HAP-1 (cell line): ENCODE measurements at regions not wholly inside any gene's neighbourhood (a gene's known extent, or its start where the extent isn't known, plus 50 kb on each side); places are given as distances from the start of the nearest gene placed in this dataset.
A peak's percentile ranks its signal among the peaks of the same experiment; 100 is the strongest.
"Not testable (repeated sequence)": the region's sequence is repeated elsewhere in the genome, so short reads cannot be mapped to it uniquely, and the experiment has no call there.

Source experiments
- DNase-seq, 2 experiments: peaks; one replicate each; pipeline ENCODE4 v3.0.0-alpha.2; 2016 to 2020; ENCODE audit warnings: low spot score in 2 of 2
- H3K27me3 ChIP-seq: fragments of 250-450 bp; sonication (Bioruptor Pico); 2 replicates; pipeline ENCODE4 v1.5.1; 2020; ENCODE audit warnings: low read depth, mild to moderate bottlenecking, moderate library complexity
- H3K36me3 ChIP-seq: fragments of 250-450 bp; sonication (Bioruptor Pico); replicated peaks from 2 replicates; pipeline ENCODE4 v1.5.1; 2020; ENCODE audit warnings: mild to moderate bottlenecking
- H3K4me1 ChIP-seq: fragments of 250-450 bp; sonication (Bioruptor Pico); 2 replicates; pipeline ENCODE4 v1.5.1; 2020; ENCODE audit warnings: mild to moderate bottlenecking
- H3K4me3 ChIP-seq: fragments of 250-450 bp; sonication (Bioruptor Pico); 2 replicates; pipeline ENCODE4 v1.5.1; 2020; ENCODE audit warnings: mild to moderate bottlenecking, moderate library complexity
- H3K9me3 ChIP-seq: fragments of 250-450 bp; sonication (Bioruptor Pico); 2 replicates; pipeline ENCODE4 v1.5.1; 2020; ENCODE audit warnings: mild to moderate bottlenecking, moderate library complexity
- in situ Hi-C: fragments of 300-500 bp; cut with MboI; formaldehyde crosslinking; loops from 3 replicates; pipeline ENCODE4 v1.14.3; 2020; ENCODE audit warnings: low sequenced_read_pairs, inconsistent platforms, mixed read lengths

DNA sequence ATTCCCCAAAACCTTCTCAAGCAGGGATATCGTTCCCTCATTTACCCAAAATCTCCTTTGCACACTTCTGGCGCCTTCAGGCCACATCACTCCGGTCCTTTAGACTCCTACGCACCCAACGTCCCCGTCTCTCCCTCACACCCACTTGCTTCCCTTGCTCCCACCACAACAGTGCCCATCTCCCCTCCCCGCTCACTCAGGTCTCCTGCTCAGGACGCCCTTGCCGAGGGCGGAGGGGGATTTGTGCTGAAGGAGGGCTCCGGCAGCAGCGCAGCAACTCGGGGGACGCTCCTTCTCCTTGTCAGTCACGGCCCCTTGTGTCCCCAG is 71.6 kb downstream of the PCMTD2 start:
- H3K9me3 ChIP-seq, H3K4me1 ChIP-seq, H3K27me3 ChIP-seq, H3K4me3 ChIP-seq, H3K36me3 ChIP-seq, in situ Hi-C loops: not testable (repeated sequence)
- DNase-seq, result peak in 1 of 2 experiments; percentile 14

DNA sequence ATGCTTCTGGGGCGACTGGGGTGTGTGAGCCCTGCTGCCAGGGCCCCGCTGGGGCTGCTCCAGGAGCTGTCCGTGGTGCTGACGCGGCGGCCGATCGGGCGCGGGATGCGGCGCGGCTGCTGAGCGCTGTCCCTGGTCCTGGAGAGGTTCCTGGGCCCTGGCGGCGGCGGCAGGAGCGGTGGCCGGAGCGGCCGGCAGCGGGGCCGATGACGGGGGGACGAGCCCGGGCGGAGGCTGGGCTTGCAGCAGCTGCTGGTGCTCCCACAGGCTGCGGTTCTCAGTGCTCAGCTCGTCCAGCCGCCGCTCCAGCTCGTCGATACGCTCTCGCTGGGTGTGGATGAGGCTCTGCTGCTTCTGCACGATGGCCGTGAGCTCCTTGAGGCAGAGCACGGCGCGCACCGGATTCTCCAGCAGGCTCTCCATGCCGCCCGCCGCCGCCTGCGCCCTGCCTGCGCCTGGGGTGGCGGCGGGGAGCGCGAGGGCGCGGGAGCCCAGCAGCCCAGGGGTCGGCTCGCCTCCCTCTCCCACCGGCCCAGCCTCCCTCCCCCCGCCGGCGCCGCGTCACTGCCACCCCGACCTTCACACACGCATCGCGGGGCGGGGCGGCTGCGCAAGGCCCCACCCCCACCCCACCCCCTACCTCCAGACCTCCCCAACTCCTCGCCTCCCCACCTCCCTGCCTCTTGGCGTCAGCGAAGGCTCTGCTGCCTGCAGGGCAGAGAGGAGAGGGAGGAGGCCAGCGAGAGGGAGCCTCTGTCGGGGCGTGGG is 72.2 kb downstream of the PCMTD2 start:
- H3K36me3 ChIP-seq, H3K27me3 ChIP-seq, H3K4me3 ChIP-seq, H3K4me1 ChIP-seq, H3K9me3 ChIP-seq, in situ Hi-C loops: not testable (repeated sequence)
- peak in 1 of 2 experiments; percentile 18 for DNase-seq

DNA sequence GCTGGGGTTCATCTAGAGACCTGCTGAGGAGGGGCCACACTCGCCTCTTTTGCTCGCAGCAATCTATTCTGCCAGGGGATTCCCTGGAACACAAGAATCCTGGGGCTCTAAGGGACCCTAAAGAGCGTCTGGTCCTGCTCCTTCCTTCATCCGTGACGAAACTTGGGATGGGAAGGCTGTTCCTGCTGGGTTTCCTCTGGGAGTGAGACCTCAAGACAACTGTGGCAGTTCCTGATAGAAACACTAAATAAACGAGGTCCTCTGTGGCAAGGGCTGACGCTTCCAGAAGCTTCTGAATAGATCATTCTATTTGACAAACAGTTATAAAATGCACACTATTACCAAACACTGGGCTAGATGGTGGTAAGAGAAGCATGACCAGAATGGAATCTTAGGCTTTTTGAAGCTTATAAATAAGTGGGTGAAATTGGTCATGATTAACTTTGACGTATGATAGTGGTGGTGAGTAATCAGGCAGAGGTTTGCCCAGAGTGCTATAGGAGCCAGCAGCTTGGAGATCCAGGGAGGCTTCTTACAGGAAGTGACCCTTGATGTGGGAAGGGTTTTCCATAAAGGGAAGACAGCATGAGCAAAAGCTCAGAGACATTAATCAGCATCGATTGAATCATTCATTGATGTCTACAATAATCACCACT is 73.2 kb downstream of the PCMTD2 start:
- H3K36me3 ChIP-seq, DNase-seq, H3K4me3 ChIP-seq, H3K27me3 ChIP-seq, H3K4me1 ChIP-seq, in situ Hi-C loops, H3K9me3 ChIP-seq: not testable (repeated sequence)

DNA sequence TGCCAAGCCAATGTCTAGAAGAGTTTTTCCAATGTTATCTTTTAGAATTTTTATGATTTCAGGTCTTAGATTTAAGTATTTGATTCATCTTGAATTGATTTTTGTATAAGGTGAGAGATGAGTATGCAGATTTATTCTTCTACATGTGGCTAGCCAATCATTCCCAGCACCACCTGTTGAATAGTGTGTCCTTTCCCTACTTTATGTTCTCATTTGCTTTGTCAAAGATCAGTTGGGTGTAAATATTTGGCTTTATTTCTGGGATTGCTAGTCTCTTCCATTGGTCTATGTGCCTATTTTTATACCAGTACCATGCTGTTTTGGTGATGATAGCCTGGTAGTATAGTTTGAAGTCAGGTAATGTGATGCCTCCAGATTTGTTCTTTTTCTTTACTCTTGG is 77.1 kb downstream of the PCMTD2 start:
- H3K27me3 ChIP-seq, in situ Hi-C loops, H3K36me3 ChIP-seq, H3K4me3 ChIP-seq, DNase-seq, H3K9me3 ChIP-seq, H3K4me1 ChIP-seq: not testable (repeated sequence)
